GM12891 (cell line): ENCODE measurements at regions not wholly inside any gene's neighbourhood (a gene's known extent, or its start where the extent isn't known, plus 50 kb on each side); places are given as distances from the start of the nearest gene placed in this dataset.

Source experiments
- PAX5 ChIP-seq: IDR thresholded peaks from 2 replicates; pipeline ENCODE4 v1.6.1; 2011; ENCODE audit warnings: low read length, moderate library complexity, mild to moderate bottlenecking; ENCODE audit not compliant: insufficient read depth, severe bottlenecking
- POLR2A ChIP-seq: IDR thresholded peaks from 2 replicates; pipeline ENCODE4 v1.6.1; 2011; ENCODE audit warnings: low read depth, low read length, control low read depth
- POLR2AphosphoS5 ChIP-seq: IDR thresholded peaks from 2 replicates; pipeline ENCODE4 v1.6.1; 2011; ENCODE audit warnings: low read depth, low read length, control low read depth
- POU2F2 ChIP-seq: IDR thresholded peaks from 2 replicates; pipeline ENCODE4 v1.6.1; 2011; ENCODE audit warnings: low read depth, mild to moderate bottlenecking, control low read depth, low read length, moderate library complexity
- SPI1 ChIP-seq: IDR thresholded peaks from 2 replicates; pipeline ENCODE4 v1.6.1; 2011; ENCODE audit warnings: low read depth, low read length, control low read depth
- TAF1 ChIP-seq: IDR thresholded peaks from 2 replicates; pipeline ENCODE4 v1.6.1; 2011; ENCODE audit warnings: low read depth, low read length, control low read depth

DNA sequence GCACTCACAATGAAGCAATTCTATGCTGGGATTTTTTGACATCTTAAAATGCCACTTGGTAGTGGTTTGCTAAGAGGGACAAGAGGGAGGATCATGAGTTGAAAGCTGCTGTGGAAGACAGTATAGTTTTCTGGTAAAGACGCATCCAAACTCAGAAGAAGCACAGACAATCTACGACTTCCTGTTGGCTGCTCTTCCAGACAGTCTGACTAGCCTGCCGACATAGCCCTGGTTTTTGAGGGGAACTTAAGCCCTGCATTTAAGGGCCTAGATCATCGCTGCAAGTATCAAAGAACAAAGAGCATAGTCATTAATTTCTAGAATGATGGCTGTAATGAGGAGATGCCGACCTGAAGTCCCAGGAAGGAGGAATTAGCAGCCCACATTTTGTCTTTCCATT is 99.9 kb upstream of the IKZF1 start:
- TF ChIP-seq POLR2AphosphoS5 (no peak), POLR2A (no peak), PAX5 (no peak), TAF1 (no peak), POU2F2 (no peak), SPI1 (no peak)
